Neural progenitor cell (in vitro differentiated cells): ENCODE measurements at regions not wholly inside any gene's neighbourhood (a gene's known extent, or its start where the extent isn't known, plus 50 kb on each side); places are given as distances from the start of the nearest gene placed in this dataset.

Experiments used
- DNase-seq: peaks from one replicate; pipeline ENCODE4 v3.0.0-alpha.2; 2016; ENCODE audit warnings: low spot score
- H2AFZ ChIP-seq: fragments of 200-600 bp; sonication (generic); replicated peaks from 2 replicates; pipeline ENCODE4 v1.6.1; 2016; ENCODE audit warnings: antibody characterized with exemption
- H3F3A ChIP-seq: fragments of 200-600 bp; sonication (generic); 2 replicates; pipeline ENCODE4 v1.6.1; 2016; ENCODE audit warnings: antibody characterized with exemption, low read depth
- H3K27ac ChIP-seq: fragments of 200-600 bp; sonication (generic); 2 replicates; pipeline ENCODE4 v1.5.1; 2016; ENCODE audit warnings: mild to moderate bottlenecking
- H3K27me3 ChIP-seq: fragments of 200-600 bp; sonication (generic); 2 replicates; pipeline ENCODE4 v1.6.1; 2016; ENCODE audit warnings: mild to moderate bottlenecking, moderate library complexity
- H3K36me3 ChIP-seq: fragments of 200-600 bp; sonication (generic); 2 replicates; pipeline ENCODE4 v1.5.1; 2016
- H3K4me1 ChIP-seq: fragments of 200-600 bp; sonication (generic); 2 replicates; pipeline ENCODE4 v1.6.1; 2016; ENCODE audit warnings: mixed run types
- H3K4me2 ChIP-seq: fragments of 200-600 bp; sonication (generic); 2 replicates; pipeline ENCODE4 v1.6.1; 2016
- H3K4me3 ChIP-seq: fragments of 200-600 bp; sonication (generic); 2 replicates; pipeline ENCODE4 v1.5.1; 2016
- H3K79me2 ChIP-seq: fragments of 200-600 bp; sonication (generic); 2 replicates; pipeline ENCODE4 v1.6.1; 2016; ENCODE audit warnings: low read depth
- H3K9ac ChIP-seq: fragments of 200-600 bp; sonication (generic); 2 replicates; pipeline ENCODE4 v1.6.1; 2016
- H3K9me3 ChIP-seq: fragments of 200-600 bp; sonication (generic); 2 replicates; pipeline ENCODE4 v1.5.1; 2016; ENCODE audit warnings: low read depth
- H4K20me1 ChIP-seq: fragments of 200-600 bp; sonication (generic); 2 replicates; pipeline ENCODE4 v1.6.1; 2016; ENCODE audit warnings: low read depth
- H3K27ac Mint-ChIP-seq: 3 replicates; pipeline ENCODE4 v1.8.0; 2021; ENCODE audit warnings: mixed read lengths
- H3K27me3 Mint-ChIP-seq: 2 replicates; pipeline ENCODE4 v1.8.0; 2022; ENCODE audit warnings: low read depth, mild to moderate bottlenecking, inconsistent platforms, moderate library complexity, mixed read lengths; ENCODE audit not compliant: insufficient read depth
- H3K36me3 Mint-ChIP-seq: 3 replicates; pipeline ENCODE4 v1.8.0; 2021; ENCODE audit warnings: mixed read lengths
- H3K4me1 Mint-ChIP-seq: 3 replicates; pipeline ENCODE4 v1.8.0; 2021; ENCODE audit warnings: mixed read lengths
- H3K4me3 Mint-ChIP-seq: 3 replicates; pipeline ENCODE4 v1.8.0; 2021; ENCODE audit warnings: mild to moderate bottlenecking, moderate library complexity, mixed read lengths
- H3K9me3 Mint-ChIP-seq: 3 replicates; pipeline ENCODE4 v1.8.0; 2020; ENCODE audit warnings: mixed read lengths
- CTCF ChIP-seq: fragments of 200-600 bp; sonication (generic); IDR thresholded peaks from 2 replicates; pipeline ENCODE4 v1.5.1; 2017; ENCODE audit warnings: antibody characterized with exemption, mild to moderate bottlenecking
- EZH2 ChIP-seq: fragments of 200-600 bp; sonication (generic); IDR thresholded peaks from 2 replicates; pipeline ENCODE4 v1.6.1; 2017; ENCODE audit warnings: antibody characterized with exemption, mild to moderate bottlenecking, moderate library complexity
- EZH2phosphoT487 ChIP-seq: fragments of 200-600 bp; sonication (generic); IDR thresholded peaks from 2 replicates; pipeline ENCODE4 v1.6.1; 2017; ENCODE audit warnings: antibody characterized with exemption

DNA sequence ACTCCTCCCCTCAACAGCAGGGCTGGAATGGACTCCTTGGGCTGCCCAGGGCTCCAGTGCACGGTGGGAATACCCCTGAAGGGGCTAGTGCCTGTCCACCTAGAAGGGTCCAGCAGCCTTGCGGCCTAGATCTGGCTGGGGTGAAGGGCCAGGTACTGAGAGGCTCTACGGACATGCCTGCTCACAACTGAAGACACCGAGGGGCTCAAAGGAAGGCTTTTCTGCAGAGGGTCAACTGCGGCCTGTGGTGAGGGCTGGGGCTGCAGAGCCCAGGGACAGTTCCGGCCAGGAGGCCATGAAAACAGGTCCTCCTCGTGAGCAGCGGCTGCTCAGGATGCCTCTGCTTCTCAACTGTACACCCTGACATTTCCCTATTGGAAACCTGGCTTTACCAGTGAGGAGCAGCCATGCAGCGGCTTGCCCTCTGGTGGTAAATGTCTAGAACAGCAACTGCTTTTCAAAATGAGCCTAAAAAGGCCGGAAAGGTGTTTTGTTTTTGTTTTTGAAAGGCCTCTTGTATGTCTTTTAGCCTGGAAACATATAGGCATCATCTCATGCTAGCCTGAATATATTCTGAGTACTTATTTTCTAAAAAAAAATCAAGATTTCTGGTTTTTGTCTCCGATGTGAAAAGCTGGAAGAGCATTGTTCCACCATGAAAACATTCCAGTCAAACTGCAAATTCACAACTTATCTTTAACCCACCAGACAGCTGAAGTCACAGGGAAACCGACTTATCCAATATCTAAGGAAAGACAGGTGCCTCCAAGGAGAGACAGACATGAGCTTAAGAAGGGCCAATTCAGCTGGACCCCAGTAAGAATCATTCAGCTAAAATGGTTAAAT lies 163.4 kb downstream of the KLF13 start:
- Mint-ChIP-seq H3K9me3 (peaks cover 15% of the 10 kb centered on the region), H3K4me3 (no peak overlapping the region), H3K36me3 (peaks cover 2% of the 10 kb centered on the region), H3K27ac (no peak overlapping the region), H3K4me1 (peaks cover 9% of the 10 kb centered on the region), H3K27me3 (peaks cover 9% of the 10 kb centered on the region)
- no peak overlapping the region for H3K27ac ChIP-seq
- H3K4me2 ChIP-seq, result no peak overlapping the region
- H3K9me3 ChIP-seq, result no peaks in the 10 kb centered on the region
- no peak for TF ChIP-seq EZH2
- TF ChIP-seq CTCF, result peak; percentile 90
- TF ChIP-seq EZH2phosphoT487, result no peak
- no peaks in the 10 kb centered on the region for H3F3A ChIP-seq
- no peaks in the 10 kb centered on the region for H3K36me3 ChIP-seq
- no peak overlapping the region for H3K4me3 ChIP-seq
- no peaks in the 10 kb centered on the region for H3K27me3 ChIP-seq
- peaks cover 9% of the 10 kb centered on the region for H3K4me1 ChIP-seq
- no peaks in the 10 kb centered on the region for H3K79me2 ChIP-seq
- H2AFZ ChIP-seq, result peak overlapping the region; percentile 95
- H4K20me1 ChIP-seq, result no peaks in the 10 kb centered on the region
- DNase-seq, result peak; percentile 78
- no peak overlapping the region for H3K9ac ChIP-seq

GRCh38 chr15:31494786-31495185 lies 168.2 kb downstream of the KLF13 start:
- no peaks in the 10 kb centered on the region for H3K27me3 ChIP-seq
- H3K4me1 ChIP-seq, result no peaks in the 10 kb centered on the region
- H3K9me3 Mint-ChIP-seq, result peaks cover 14% of the 10 kb centered on the region
- no peak overlapping the region for H3K9ac ChIP-seq
- no peaks in the 10 kb centered on the region for H3K9me3 ChIP-seq
- no peak overlapping the region for H3K4me2 ChIP-seq
- H3K27ac Mint-ChIP-seq, result no peak overlapping the region
- H3K36me3 ChIP-seq, result no peaks in the 10 kb centered on the region
- no peak overlapping the region for H3K27ac ChIP-seq
- no peak for DNase-seq
- peaks cover 4% of the 10 kb centered on the region for H3K27me3 Mint-ChIP-seq
- no peak overlapping the region for H3K4me3 ChIP-seq
- no peak for TF ChIP-seq EZH2
- no peak for TF ChIP-seq CTCF
- TF ChIP-seq EZH2phosphoT487, result no peak
- no peaks in the 10 kb centered on the region for H4K20me1 ChIP-seq
- no peak overlapping the region for H2AFZ ChIP-seq
- no peak overlapping the region for H3K4me3 Mint-ChIP-seq
- no peaks in the 10 kb centered on the region for H3K4me1 Mint-ChIP-seq
- H3K36me3 Mint-ChIP-seq, result peaks cover 2% of the 10 kb centered on the region
- H3K79me2 ChIP-seq, result no peaks in the 10 kb centered on the region
- H3F3A ChIP-seq, result no peaks in the 10 kb centered on the region

GRCh38 chr15:31495281-31495680 lies 168.6 kb downstream of the KLF13 start:
- Histone ChIP-seq H3K4me1 (no peaks in the 10 kb centered on the region), H4K20me1 (no peaks in the 10 kb centered on the region), H3K4me2 (no peak overlapping the region), H3K36me3 (no peaks in the 10 kb centered on the region), H3K79me2 (no peaks in the 10 kb centered on the region), H3K27me3 (no peaks in the 10 kb centered on the region), H3K9ac (no peak overlapping the region), H3K9me3 (no peaks in the 10 kb centered on the region), H3K4me3 (no peak overlapping the region), H3F3A (no peaks in the 10 kb centered on the region), H3K27ac (no peak overlapping the region), H2AFZ (no peak overlapping the region)
- no peak overlapping the region for H3K27ac Mint-ChIP-seq
- no peak overlapping the region for H3K4me3 Mint-ChIP-seq
- H3K4me1 Mint-ChIP-seq, result no peaks in the 10 kb centered on the region
- no peak for TF ChIP-seq CTCF
- TF ChIP-seq EZH2phosphoT487, result no peak
- TF ChIP-seq EZH2, result no peak
- no peak for DNase-seq
- H3K27me3 Mint-ChIP-seq, result peaks cover 4% of the 10 kb centered on the region
- peaks cover 2% of the 10 kb centered on the region for H3K36me3 Mint-ChIP-seq
- peaks cover 14% of the 10 kb centered on the region for H3K9me3 Mint-ChIP-seq
